K562 (cell line): ENCODE measurements at regions not wholly inside any gene's neighbourhood (a gene's known extent, or its start where the extent isn't known, plus 50 kb on each side); places are given as distances from the start of the nearest gene placed in this dataset.

Experiments used
- ATAC-seq: fragments of 200-7000 bp; cut with Tn5 transposase; 3 replicates; pipeline ENCODE4 v1.9.1; 2020; ENCODE audit warnings: moderate library complexity
- BruUV-seq: library from RNA; stranded (reverse); fragments of 400-500 nt; replicated peaks from 2 replicates; lab custom pipeline; 2021; lab: Mats Ljungman, UMichigan
- CTCF ChIA-PET: fragments of 300-600 bp; formaldehyde crosslinking; extraction: SDS; loops from one replicate; lab custom pipeline; 2021; ENCODE audit warnings: low intra/inter-chr PET ratio; lab: Yijun Ruan, JAX
- POLR2A ChIA-PET: fragments of 300-600, 350-650 bp; sonication (Branson Sonifier 250); formaldehyde crosslinking; extraction: SDS; loops from one replicate; lab custom pipeline; 2021; ENCODE audit warnings: antibody characterized with exemption, inconsistent platforms; lab: Yijun Ruan, JAX
- DNase-seq, 4 experiments: peaks; one replicate each; pipeline versions ENCODE4 v3.0.0 to v3.0.0-alpha.2; 2011 to 2018; ENCODE audit warnings: low spot score in 3 of 4, mixed read lengths in 3 of 4; ENCODE audit errors: extremely low read depth in 1 of 4
- FAIRE-seq: peaks from 2 replicates; lab custom pipeline; 2011; peaks lifted over from hg19 to GRCh38; lab: Jason Lieb, UNC
- H2AFZ ChIP-seq: 2 replicates; pipeline ENCODE4 v1.6.0; 2011; ENCODE audit warnings: low read depth, low read length, control low read depth, inconsistent platforms
- H3K27ac ChIP-seq: fragments of 200-600 bp; 3 replicates; pipeline ENCODE4 v1.8.0; 2011; ENCODE audit warnings: low read depth, mild to moderate bottlenecking, control low read depth, inconsistent platforms, low read length, moderate library complexity, mixed read lengths; ENCODE audit errors: extremely low read depth
- H3K27me3 ChIP-seq, 2 experiments: fragments of 300-600 bp in 1 of 2; 2 replicates in 1 of 2; 3 replicates in 1 of 2; pipeline versions ENCODE4 v1.6.0 to v1.8.0; 2011; ENCODE audit warnings: inconsistent platforms in 2 of 2, low read length in 2 of 2, mild to moderate bottlenecking in 1 of 2, mixed read lengths in 1 of 2, moderate library complexity in 1 of 2; ENCODE audit not compliant: control insufficient read depth in 2 of 2, insufficient read depth in 2 of 2
- H3K36me3 ChIP-seq: fragments of 300-600 bp; 3 replicates; pipeline ENCODE4 v1.8.0; 2011; ENCODE audit warnings: mild to moderate bottlenecking, low read length, inconsistent platforms; ENCODE audit not compliant: control insufficient read depth, insufficient read depth
- H3K4me1 ChIP-seq, 2 experiments: fragments of 200-600 bp in 1 of 2; replicated peaks in 1 of 2; 2 replicates in 1 of 2; 3 replicates in 1 of 2; pipeline versions ENCODE4 v1.5.1 to v1.8.0; 2011; ENCODE audit warnings: inconsistent platforms in 2 of 2, low read length in 2 of 2, mild to moderate bottlenecking in 1 of 2, mixed read lengths in 1 of 2, moderate library complexity in 1 of 2; ENCODE audit not compliant: control insufficient read depth in 2 of 2, insufficient read depth in 2 of 2
- H3K4me2 ChIP-seq: 2 replicates; pipeline ENCODE4 v1.6.1; 2011; ENCODE audit warnings: low read length, control low read depth, inconsistent platforms, mixed read lengths; ENCODE audit not compliant: insufficient read depth
- H3K4me3 ChIP-seq: fragments of 200-600 bp; sonication (generic), shearing (Covaris generic); 2 replicates; pipeline ENCODE4 v1.5.1; 2016; ENCODE audit warnings: control low read depth, inconsistent platforms
- H3K79me2 ChIP-seq: fragments of 200-600 bp; 3 replicates; pipeline ENCODE4 v1.8.0; 2011; ENCODE audit warnings: low read length, inconsistent platforms; ENCODE audit not compliant: control insufficient read depth, insufficient read depth
- H3K9ac ChIP-seq, 2 experiments: 2 replicates each; pipeline versions ENCODE4 v1.6.0 to v1.6.1; 2011; ENCODE audit warnings: low read depth in 2 of 2, low read length in 2 of 2, control low read depth in 1 of 2, inconsistent platforms in 1 of 2, mild to moderate bottlenecking in 1 of 2, mixed read lengths in 1 of 2; ENCODE audit not compliant: insufficient read depth in 1 of 2
- H3K9me1 ChIP-seq: one replicate; pipeline ENCODE4 v1.6.0; 2011; ENCODE audit warnings: inconsistent platforms, mild to moderate bottlenecking, low read length, moderate library complexity; ENCODE audit not compliant: control insufficient read depth, insufficient read depth
- H3K9me3 ChIP-seq: replicated peaks from 2 replicates; pipeline ENCODE4 v1.5.1; 2011; ENCODE audit warnings: low read depth, low read length, inconsistent platforms; ENCODE audit not compliant: control insufficient read depth, insufficient read depth
- H4K20me1 ChIP-seq: replicated peaks from 2 replicates; pipeline ENCODE4 v1.6.1; 2011; ENCODE audit warnings: low read length, inconsistent platforms, mixed read lengths; ENCODE audit not compliant: control insufficient read depth, insufficient read depth
- ZNF282 ChIP-seq: sonication (generic); formaldehyde crosslinking; IDR thresholded peaks from 2 replicates; pipeline ENCODE4 v1.8.1; 2023; ENCODE audit warnings: missing genetic modification reagents
- WGBS: fragments of 100-300 bp; shearing (Covaris generic); methylation state at CpG from one replicate; pipeline ENCODE4 v1.1.6; 2016; ENCODE audit warnings: low coverage, mixed read lengths; ENCODE audit not compliant: insufficient coverage; ENCODE audit errors: missing lambda C conversion rate; 5-methylcytosine and 5-hydroxymethylcytosine counted together
- in situ Hi-C: fragments of 300-500 bp; cut with MboI; formaldehyde crosslinking; loops from 4 replicates; pipeline ENCODE4 v1.15.0; 2018; ENCODE audit warnings: inconsistent platforms, mixed read lengths
- intact Hi-C: fragments of 100-400 bp; cut with micrococcal nuclease; formaldehyde crosslinking; loops from 2 replicates; pipeline ENCODE4 v1.14.2; 2022
- TF ChIP-seq, protein P1 (sequence below): fragments of 200-600 bp; sonication (generic); IDR thresholded peaks from one replicate; pipeline ENCODE4 v1.6.1; 2012; ENCODE audit warnings: mild to moderate bottlenecking, low read depth, low read length, inconsistent platforms
- TF ChIP-seq, protein P2 (sequence below): fragments of 450-650 bp; IDR thresholded peaks from 2 replicates; pipeline ENCODE4 v1.6.1; 2016; ENCODE audit warnings: low read depth, mild to moderate bottlenecking, moderate library complexity

DNA sequence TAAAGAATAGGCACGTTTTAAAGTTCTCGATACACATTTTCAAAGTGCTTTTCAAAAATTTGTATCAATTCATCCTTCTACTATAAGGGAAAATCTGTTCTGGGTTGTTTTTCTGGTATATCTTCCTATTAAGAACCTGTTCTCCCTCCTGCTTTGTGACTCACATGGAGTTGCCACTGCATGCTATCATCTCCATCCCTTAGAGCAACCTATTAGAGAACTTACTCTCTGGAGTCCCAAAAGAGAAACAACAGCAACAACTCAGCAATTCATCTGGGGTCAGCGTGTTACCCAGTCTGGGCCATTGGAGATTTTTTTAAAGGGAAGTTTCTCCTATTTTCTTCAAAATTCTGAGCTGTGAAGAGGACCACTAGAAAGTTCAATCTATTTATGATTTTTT, 227.4 kb downstream of the HLX start:
- H3K36me3 ChIP-seq = no peaks in the 10 kb centered on the region
- intact Hi-C loops = no loop called here
- H3K27ac ChIP-seq = no peak overlapping the region
- H3K9me1 ChIP-seq = no peaks in the 10 kb centered on the region
- 14% methylated on average over 3 of the region's 3 CpGs for WGBS
- in situ Hi-C loops = no loop called here
- POLR2A ChIA-PET = no interaction called here
- no peaks in the 10 kb centered on the region for H3K9me3 ChIP-seq
- no peaks in the 10 kb centered on the region for H4K20me1 ChIP-seq
- no peak for DNase-seq
- no peak overlapping the region for H3K4me2 ChIP-seq
- no peaks in the 10 kb centered on the region for H3K27me3 ChIP-seq
- no peak overlapping the region for H3K4me3 ChIP-seq
- ATAC-seq = no peak
- CTCF ChIA-PET = no interaction called here
- FAIRE-seq = no peak
- H3K79me2 ChIP-seq = no peaks in the 10 kb centered on the region
- H3K9ac ChIP-seq = no peak overlapping the region
- TF ChIP-seq, protein P1, sequence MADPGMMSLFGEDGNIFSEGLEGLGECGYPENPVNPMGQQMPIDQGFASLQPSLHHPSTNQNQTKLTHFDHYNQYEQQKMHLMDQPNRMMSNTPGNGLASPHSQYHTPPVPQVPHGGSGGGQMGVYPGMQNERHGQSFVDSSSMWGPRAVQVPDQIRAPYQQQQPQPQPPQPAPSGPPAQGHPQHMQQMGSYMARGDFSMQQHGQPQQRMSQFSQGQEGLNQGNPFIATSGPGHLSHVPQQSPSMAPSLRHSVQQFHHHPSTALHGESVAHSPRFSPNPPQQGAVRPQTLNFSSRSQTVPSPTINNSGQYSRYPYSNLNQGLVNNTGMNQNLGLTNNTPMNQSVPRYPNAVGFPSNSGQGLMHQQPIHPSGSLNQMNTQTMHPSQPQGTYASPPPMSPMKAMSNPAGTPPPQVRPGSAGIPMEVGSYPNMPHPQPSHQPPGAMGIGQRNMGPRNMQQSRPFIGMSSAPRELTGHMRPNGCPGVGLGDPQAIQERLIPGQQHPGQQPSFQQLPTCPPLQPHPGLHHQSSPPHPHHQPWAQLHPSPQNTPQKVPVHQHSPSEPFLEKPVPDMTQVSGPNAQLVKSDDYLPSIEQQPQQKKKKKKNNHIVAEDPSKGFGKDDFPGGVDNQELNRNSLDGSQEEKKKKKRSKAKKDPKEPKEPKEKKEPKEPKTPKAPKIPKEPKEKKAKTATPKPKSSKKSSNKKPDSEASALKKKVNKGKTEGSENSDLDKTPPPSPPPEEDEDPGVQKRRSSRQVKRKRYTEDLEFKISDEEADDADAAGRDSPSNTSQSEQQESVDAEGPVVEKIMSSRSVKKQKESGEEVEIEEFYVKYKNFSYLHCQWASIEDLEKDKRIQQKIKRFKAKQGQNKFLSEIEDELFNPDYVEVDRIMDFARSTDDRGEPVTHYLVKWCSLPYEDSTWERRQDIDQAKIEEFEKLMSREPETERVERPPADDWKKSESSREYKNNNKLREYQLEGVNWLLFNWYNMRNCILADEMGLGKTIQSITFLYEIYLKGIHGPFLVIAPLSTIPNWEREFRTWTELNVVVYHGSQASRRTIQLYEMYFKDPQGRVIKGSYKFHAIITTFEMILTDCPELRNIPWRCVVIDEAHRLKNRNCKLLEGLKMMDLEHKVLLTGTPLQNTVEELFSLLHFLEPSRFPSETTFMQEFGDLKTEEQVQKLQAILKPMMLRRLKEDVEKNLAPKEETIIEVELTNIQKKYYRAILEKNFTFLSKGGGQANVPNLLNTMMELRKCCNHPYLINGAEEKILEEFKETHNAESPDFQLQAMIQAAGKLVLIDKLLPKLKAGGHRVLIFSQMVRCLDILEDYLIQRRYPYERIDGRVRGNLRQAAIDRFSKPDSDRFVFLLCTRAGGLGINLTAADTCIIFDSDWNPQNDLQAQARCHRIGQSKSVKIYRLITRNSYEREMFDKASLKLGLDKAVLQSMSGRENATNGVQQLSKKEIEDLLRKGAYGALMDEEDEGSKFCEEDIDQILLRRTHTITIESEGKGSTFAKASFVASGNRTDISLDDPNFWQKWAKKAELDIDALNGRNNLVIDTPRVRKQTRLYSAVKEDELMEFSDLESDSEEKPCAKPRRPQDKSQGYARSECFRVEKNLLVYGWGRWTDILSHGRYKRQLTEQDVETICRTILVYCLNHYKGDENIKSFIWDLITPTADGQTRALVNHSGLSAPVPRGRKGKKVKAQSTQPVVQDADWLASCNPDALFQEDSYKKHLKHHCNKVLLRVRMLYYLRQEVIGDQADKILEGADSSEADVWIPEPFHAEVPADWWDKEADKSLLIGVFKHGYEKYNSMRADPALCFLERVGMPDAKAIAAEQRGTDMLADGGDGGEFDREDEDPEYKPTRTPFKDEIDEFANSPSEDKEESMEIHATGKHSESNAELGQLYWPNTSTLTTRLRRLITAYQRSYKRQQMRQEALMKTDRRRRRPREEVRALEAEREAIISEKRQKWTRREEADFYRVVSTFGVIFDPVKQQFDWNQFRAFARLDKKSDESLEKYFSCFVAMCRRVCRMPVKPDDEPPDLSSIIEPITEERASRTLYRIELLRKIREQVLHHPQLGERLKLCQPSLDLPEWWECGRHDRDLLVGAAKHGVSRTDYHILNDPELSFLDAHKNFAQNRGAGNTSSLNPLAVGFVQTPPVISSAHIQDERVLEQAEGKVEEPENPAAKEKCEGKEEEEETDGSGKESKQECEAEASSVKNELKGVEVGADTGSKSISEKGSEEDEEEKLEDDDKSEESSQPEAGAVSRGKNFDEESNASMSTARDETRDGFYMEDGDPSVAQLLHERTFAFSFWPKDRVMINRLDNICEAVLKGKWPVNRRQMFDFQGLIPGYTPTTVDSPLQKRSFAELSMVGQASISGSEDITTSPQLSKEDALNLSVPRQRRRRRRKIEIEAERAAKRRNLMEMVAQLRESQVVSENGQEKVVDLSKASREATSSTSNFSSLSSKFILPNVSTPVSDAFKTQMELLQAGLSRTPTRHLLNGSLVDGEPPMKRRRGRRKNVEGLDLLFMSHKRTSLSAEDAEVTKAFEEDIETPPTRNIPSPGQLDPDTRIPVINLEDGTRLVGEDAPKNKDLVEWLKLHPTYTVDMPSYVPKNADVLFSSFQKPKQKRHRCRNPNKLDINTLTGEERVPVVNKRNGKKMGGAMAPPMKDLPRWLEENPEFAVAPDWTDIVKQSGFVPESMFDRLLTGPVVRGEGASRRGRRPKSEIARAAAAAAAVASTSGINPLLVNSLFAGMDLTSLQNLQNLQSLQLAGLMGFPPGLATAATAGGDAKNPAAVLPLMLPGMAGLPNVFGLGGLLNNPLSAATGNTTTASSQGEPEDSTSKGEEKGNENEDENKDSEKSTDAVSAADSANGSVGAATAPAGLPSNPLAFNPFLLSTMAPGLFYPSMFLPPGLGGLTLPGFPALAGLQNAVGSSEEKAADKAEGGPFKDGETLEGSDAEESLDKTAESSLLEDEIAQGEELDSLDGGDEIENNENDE = no peak
- TF ChIP-seq ZNF282 (CRISPR knock-in tag) = no peak
- TF ChIP-seq, protein P2, sequence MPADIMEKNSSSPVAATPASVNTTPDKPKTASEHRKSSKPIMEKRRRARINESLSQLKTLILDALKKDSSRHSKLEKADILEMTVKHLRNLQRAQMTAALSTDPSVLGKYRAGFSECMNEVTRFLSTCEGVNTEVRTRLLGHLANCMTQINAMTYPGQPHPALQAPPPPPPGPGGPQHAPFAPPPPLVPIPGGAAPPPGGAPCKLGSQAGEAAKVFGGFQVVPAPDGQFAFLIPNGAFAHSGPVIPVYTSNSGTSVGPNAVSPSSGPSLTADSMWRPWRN = no peak
- BruUV-seq = no TSS peak
- H3K4me1 ChIP-seq = no peaks in the 10 kb centered on the region
- no peak overlapping the region for H2AFZ ChIP-seq
